PFSK-1 (cell line): ENCODE measurements at regions not wholly inside any gene's neighbourhood (a gene's known extent, or its start where the extent isn't known, plus 50 kb on each side); places are given as distances from the start of the nearest gene placed in this dataset.

Experiments used
- FOXP2 ChIP-seq: optimal IDR thresholded peaks from 2 replicates; pipeline ENCODE3; 2011; ENCODE audit warnings: borderline replicate concordance, control low read depth, inconsistent platforms; ENCODE audit not compliant: insufficient read depth; ENCODE audit errors: extremely low read length, extremely low read depth
- POLR2AphosphoS5 ChIP-seq: IDR thresholded peaks from 2 replicates; pipeline ENCODE4 v1.6.1; 2012; ENCODE audit warnings: low read depth, mild to moderate bottlenecking, control low read depth, low read length, moderate library complexity
- REST ChIP-seq, 2 experiments: IDR thresholded peaks; 2 replicates each; pipeline versions ENCODE4 v1.6.1 to v1.8.0; 2011 to 2012; ENCODE audit warnings: low read depth in 2 of 2, low read length in 2 of 2, control low read depth in 1 of 2, inconsistent platforms in 1 of 2, mild to moderate bottlenecking in 1 of 2, moderate library complexity in 1 of 2; ENCODE audit not compliant: insufficient read depth in 1 of 2
- SIN3A ChIP-seq: IDR thresholded peaks from 2 replicates; pipeline ENCODE4 v1.6.1; 2012; ENCODE audit warnings: mild to moderate bottlenecking, low read length, moderate library complexity, borderline replicate concordance; ENCODE audit not compliant: insufficient read depth
- TAF1 ChIP-seq: IDR thresholded peaks from 2 replicates; pipeline ENCODE4 v1.6.1; 2012; ENCODE audit warnings: low read length, control low read depth, borderline replicate concordance; ENCODE audit not compliant: insufficient read depth

GRCh38 chr2:234398531-234398930, 98.3 kb downstream of the ARL4C start:
- no peak for TF ChIP-seq REST (IDR thresholded peaks at IDR 0.05; ENCODE audit: insufficient read depth in 1 of 2, low read depth in 2 of 2, low read length in 2 of 2)
- no peak for TF ChIP-seq POLR2AphosphoS5
- TF ChIP-seq SIN3A: no peak
- no peak for TF ChIP-seq FOXP2
- TF ChIP-seq TAF1: no peak

- TF ChIP-seq REST (IDR thresholded peaks at IDR 0.05; ENCODE audit: insufficient read depth in 1 of 2, low read depth in 2 of 2, low read length in 2 of 2) (no peak), POLR2AphosphoS5 (no peak), FOXP2 (no peak), TAF1 (no peak), SIN3A (no peak)
These were observed 100.9 kb downstream of the ARL4C start for GRCh38 chr2:234395891-234396420.

GRCh38 chr2:234394450-234394849, 102.4 kb downstream of the ARL4C start:
- TF ChIP-seq POLR2AphosphoS5 (no peak), SIN3A (no peak), FOXP2 (no peak), REST (IDR thresholded peaks at IDR 0.05; ENCODE audit: insufficient read depth in 1 of 2, low read depth in 2 of 2, low read length in 2 of 2) (no peak), TAF1 (no peak)

- no peak for TF ChIP-seq SIN3A
- no peak for TF ChIP-seq TAF1
- TF ChIP-seq REST (IDR thresholded peaks at IDR 0.05; ENCODE audit: insufficient read depth in 1 of 2, low read depth in 2 of 2, low read length in 2 of 2): no peak
- no peak for TF ChIP-seq FOXP2
- no peak for TF ChIP-seq POLR2AphosphoS5
These were observed 103.5 kb downstream of the ARL4C start for GRCh38 chr2:234393354-234393753.

- TF ChIP-seq POLR2AphosphoS5: no peak
- no peak for TF ChIP-seq TAF1
- TF ChIP-seq SIN3A: no peak
- TF ChIP-seq FOXP2: no peak
- no peak for TF ChIP-seq REST (IDR thresholded peaks at IDR 0.05; ENCODE audit: insufficient read depth in 1 of 2, low read depth in 2 of 2, low read length in 2 of 2)
These were observed 104.8 kb downstream of the ARL4C start for GRCh38 chr2:234392041-234392615.
